ENCODE measurements at regions not wholly inside any gene's neighbourhood (a gene's known extent, or its start where the extent isn't known, plus 50 kb on each side); places are given as distances from the start of the nearest gene placed in this dataset.

DNA sequence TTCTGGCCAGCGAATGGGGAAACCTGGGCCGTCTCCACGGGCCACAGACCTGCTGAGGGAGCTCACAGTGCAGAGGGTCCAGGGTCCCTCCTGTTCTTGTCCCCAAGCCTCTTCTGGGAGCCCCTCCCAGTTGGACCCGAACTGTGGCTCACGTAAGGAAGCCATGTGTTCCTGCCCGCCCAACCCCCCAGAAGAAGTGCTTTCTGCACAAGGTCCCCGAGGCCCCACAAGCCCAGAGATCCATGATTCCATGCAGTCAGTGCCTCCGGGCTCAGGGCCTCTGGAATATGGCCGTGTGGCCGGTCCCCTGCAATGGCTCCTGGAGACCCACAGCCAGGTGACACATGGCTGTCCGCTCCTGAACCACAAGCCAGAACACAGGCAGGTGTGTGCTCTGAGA is 272.4 kb downstream of the C16orf95 start:
- TF ChIP-seq, protein P1, sequence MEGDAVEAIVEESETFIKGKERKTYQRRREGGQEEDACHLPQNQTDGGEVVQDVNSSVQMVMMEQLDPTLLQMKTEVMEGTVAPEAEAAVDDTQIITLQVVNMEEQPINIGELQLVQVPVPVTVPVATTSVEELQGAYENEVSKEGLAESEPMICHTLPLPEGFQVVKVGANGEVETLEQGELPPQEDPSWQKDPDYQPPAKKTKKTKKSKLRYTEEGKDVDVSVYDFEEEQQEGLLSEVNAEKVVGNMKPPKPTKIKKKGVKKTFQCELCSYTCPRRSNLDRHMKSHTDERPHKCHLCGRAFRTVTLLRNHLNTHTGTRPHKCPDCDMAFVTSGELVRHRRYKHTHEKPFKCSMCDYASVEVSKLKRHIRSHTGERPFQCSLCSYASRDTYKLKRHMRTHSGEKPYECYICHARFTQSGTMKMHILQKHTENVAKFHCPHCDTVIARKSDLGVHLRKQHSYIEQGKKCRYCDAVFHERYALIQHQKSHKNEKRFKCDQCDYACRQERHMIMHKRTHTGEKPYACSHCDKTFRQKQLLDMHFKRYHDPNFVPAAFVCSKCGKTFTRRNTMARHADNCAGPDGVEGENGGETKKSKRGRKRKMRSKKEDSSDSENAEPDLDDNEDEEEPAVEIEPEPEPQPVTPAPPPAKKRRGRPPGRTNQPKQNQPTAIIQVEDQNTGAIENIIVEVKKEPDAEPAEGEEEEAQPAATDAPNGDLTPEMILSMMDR (IDR thresholded peaks at IDR 0.05), result no peak
- Histone ChIP-seq H3K9me3 (no peaks in the 10 kb centered on the region), H3K4me3 (no peak overlapping the region), H3K4me1 (peaks cover 9% of the 10 kb centered on the region), H3K36me3 (no peaks in the 10 kb centered on the region), H3K27me3 (ENCODE audit: low read depth) (peaks cover 34% of the 10 kb centered on the region), H3K27ac (no peak overlapping the region)
- intact Hi-C loops (cut with DNase I), result no loop called here
- ATAC-seq (no peak), DNase-seq (no peak)

DNA sequence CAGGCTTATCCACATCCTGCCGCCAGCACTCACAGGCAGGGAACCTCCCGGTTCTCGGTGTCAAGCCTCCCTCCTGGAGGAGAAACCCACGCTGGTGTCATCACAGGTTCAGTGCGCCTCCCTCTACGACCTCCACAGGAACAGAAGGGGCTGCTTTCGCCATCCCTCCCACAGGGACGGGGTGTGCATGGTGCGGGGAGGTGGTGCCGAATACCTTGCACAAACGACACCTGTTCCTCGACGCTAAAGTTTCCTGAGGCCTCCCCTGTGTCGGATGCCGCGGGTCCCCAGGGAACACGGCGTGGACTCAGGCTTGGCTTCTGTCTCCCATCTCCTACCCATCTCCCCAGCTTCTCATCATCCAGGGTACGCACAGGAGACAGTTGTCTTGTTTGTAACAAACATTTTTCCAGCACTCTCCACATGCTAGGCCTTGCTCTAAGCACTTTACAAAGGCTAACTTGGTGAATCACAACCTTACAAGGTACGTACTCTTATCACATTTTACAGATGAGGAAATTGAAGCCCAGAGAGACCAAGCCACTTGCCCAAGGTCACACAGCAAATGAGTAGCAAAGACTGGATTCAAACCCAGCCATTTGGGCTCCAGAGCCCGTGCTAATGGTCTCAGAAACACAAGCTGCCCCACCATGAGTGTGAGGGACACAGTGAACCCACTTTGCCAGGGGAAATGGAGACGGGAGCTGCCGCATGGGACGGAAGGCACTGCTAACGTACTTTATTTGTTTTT is 271.6 kb downstream of the C16orf95 start:
- TF ChIP-seq, protein P1 (IDR thresholded peaks at IDR 0.05), result no peak
- no peak overlapping the region for H3K4me3 ChIP-seq
- intact Hi-C loops (cut with DNase I), result no loop called here
- no peaks in the 10 kb centered on the region for H3K36me3 ChIP-seq
- no peak for ATAC-seq
- no peak for DNase-seq
- no peaks in the 10 kb centered on the region for H3K9me3 ChIP-seq
- peaks cover 9% of the 10 kb centered on the region for H3K4me1 ChIP-seq
- peaks cover 31% of the 10 kb centered on the region for H3K27me3 ChIP-seq (ENCODE audit: low read depth)
- no peak overlapping the region for H3K27ac ChIP-seq

DNA sequence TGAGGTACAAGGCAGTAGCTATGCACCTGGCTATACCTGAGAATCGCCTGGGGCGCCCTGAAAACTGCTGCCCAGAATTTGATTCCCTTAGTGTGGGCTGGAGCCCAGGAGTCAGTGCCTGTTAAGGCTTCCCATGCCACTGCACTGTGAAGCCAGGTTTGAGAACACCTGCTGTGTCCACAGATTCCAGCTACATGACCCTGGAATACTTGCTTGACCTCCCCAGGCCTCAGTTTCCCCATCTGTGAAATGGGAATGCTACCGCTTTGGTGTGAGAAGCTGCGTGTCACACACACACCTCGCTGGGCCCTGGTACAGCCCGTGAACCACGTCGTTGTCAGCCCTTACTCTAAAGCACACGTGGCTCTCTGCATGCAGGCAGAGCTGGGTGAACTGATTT is 271.0 kb downstream of the C16orf95 start:
- DNase-seq, result no peak
- TF ChIP-seq, protein P1 (IDR thresholded peaks at IDR 0.05), result no peak
- Histone ChIP-seq H3K36me3 (no peaks in the 10 kb centered on the region), H3K4me3 (no peak overlapping the region), H3K9me3 (no peaks in the 10 kb centered on the region), H3K4me1 (peaks cover 9% of the 10 kb centered on the region), H3K27me3 (ENCODE audit: low read depth) (peaks cover 25% of the 10 kb centered on the region), H3K27ac (no peak overlapping the region)
- no peak for ATAC-seq
- intact Hi-C loops (cut with DNase I), result no loop called here

DNA sequence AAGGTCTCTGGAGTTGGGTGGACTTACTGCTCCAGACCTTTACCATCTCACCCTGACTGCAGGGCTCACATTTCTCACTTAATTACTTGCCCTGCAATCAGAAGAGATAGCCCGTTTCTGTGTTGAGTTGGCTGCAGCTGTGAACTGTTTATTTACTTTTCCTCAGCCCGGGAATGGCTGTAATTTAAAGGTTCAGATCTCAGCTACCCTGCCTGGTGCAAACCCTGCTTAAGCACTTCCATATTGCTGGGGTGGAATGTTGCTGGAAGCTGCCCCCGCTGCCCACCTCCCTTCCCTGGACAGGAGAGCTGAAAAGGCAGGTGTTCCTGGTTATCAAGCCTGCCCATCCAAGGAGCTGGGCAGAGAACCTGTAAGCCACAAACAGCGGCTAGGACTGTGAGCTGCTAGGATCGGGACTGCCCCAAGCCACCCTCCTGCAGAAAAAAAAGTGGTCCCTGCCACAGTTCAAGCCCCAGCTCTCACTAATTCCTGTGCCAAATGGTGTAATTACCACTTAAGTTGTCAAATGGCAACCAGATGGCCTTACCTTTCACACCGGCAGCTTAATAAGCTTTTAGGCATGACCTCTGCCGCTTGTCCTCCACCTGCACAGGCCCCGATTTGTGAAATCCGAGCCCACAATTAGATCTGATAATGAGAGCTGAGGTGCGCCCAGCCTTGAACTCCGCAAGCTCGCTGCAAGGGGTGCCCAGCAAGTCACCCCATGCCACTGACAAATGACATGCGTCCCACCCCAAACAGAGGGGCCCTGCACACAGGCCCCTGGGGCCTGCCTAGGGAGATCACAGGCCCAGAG is 269.8 kb downstream of the C16orf95 start:
- Histone ChIP-seq H3K4me3 (no peak overlapping the region), H3K4me1 (peaks cover 9% of the 10 kb centered on the region), H3K9me3 (no peaks in the 10 kb centered on the region), H3K27ac (no peak overlapping the region), H3K27me3 (ENCODE audit: low read depth) (peaks cover 21% of the 10 kb centered on the region), H3K36me3 (no peaks in the 10 kb centered on the region)
- no peak for ATAC-seq
- intact Hi-C loops (cut with DNase I), result no loop called here
- TF ChIP-seq, protein P1 (IDR thresholded peaks at IDR 0.05), result no peak
- no peak for DNase-seq

DNA sequence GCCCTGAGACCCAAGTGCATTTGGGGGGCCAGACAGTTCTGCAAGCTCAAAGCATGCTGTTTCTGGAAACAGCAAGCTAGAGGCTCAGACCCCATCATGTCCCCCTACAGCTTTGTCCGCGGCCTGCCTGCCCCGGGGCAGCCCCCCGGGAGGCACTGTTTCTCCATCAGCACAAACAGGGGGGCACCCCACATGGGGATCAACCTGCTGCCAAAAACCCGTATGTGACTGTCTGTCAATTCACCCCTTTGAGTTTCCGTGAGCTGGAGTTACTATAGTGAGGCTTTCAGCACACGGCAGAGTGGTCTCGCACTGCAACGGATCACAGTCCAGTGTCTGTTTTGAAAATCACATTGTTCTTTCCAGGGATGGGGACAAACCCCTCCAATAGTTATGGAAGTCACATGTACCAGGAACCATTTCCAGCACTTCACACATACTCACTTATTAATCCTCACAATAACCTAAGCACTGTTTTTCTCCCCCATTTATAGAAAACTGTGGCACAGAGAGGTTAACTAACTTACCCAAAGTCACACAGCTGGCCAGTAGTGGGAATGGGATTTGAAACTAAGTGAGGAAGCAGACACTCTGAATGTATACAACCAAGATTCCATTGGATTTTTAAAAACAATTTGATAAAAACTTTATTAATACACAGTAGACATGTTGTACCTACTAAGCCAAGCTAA is 269.0 kb downstream of the C16orf95 start:
- H3K36me3 ChIP-seq, result no peaks in the 10 kb centered on the region
- H3K27ac ChIP-seq, result no peak overlapping the region
- no peak for DNase-seq
- intact Hi-C loops (cut with DNase I), result no loop called here
- no peak overlapping the region for H3K4me3 ChIP-seq
- H3K9me3 ChIP-seq, result no peaks in the 10 kb centered on the region
- peaks cover 6% of the 10 kb centered on the region for H3K4me1 ChIP-seq
- no peak for ATAC-seq
- H3K27me3 ChIP-seq (ENCODE audit: low read depth), result peaks cover 26% of the 10 kb centered on the region
- TF ChIP-seq, protein P1 (IDR thresholded peaks at IDR 0.05), result no peak
